Non-pigmented ciliary epithelial cell (primary cell): ENCODE measurements at regions not wholly inside any gene's neighbourhood (a gene's known extent, or its start where the extent isn't known, plus 50 kb on each side); places are given as distances from the start of the nearest gene placed in this dataset.

Experiments used
- DNase-seq: peaks from one replicate; pipeline ENCODE4 v3.0.0-alpha.2; 2010; ENCODE audit warnings: low read depth

GRCh38 chr13:22061371-22061805 lies 390.5 kb downstream of the FGF9 start:
- DNase-seq, result no peak

DNA sequence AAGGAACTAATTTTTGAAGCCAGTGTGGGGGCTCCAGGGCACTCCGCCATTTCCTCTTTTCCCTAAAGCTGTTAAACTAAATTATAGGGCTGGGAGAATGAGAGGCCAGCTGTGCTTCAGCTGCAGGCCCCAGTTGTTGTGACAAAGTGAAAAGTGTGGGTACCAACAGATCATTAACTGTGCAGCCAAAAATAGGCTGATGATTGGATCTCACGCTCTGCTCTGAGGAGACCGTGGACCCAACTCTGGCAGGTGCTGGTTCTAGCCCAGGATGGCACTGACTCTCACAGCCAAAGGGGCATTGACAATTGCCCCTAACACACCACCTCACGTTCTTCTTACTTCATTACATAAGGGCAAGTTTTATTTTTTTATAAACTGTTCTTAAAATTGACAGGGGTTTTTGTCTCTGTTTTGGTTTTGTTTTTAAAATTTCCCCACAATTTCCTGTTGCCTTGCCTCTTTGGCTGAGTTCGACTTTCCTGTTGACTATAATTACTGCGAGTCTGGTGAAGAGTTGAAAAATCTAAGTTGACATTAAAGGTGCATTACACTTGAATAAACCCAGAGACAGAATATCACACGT lies 391.0 kb downstream of the FGF9 start:
- DNase-seq, result no peak

- DNase-seq, result no peak
Measured at GRCh38 chr13:22062478-22063205, 391.8 kb downstream of the FGF9 start.

DNA sequence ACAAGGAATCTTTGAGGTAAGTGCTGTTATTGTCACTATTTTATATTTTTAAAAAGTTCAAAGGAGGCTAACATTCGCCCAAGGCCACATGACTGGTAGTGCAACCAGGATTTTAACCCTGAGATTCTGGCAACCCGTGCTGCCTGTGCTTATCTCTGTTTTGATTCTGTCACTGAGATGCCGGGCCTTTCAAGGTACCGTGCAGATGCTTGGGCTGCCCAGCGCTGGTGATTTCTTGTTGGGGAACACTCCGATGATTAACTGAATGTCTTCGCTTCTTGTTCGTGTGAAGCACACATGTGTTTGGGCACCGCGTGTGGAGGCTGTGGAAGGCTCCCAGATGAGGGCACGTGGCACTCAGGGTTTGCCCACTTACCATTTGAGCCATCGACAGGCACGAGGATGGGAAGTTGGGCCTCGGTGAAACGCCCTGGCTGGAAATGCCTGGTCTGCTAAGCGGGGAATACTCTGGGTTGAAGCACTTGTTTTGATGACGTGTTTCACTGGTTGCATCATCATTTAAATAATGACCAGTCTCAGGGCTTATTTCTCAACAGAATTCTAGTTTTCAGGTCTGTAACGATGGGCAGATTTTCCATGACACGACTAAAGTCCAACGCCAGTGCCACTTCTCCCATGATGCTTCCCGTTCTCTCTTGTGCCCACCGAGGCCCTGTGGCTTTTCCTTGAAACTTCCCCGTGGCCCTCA lies 392.7 kb downstream of the FGF9 start:
- no peak for DNase-seq

GRCh38 chr13:22064854-22065620 lies 394.2 kb downstream of the FGF9 start:
- DNase-seq, result no peak

- no peak for DNase-seq
Measured at GRCh38 chr13:22073718-22074117, 402.8 kb downstream of the FGF9 start.

GRCh38 chr13:22074403-22074802 lies 403.5 kb downstream of the FGF9 start:
- DNase-seq, result no peak

DNA sequence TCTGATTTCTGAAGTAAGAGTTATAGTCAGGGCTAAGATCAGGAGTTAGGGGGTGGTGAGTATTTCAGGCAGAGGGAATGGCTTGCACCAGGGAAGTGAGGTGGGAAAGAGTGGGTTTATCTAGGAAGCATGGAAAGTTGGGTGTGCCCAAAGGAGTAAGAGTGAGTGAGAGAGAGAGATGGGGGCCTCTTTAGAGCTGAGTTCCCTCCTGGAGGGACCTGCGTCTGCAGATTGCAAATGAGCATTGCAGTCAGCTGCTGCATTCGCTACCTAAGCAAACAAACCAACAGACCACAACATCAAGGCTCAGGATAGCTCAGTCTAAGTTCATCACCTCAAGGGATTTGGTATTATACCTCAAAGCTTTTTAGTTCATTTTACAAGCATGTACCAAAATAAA lies 405.8 kb downstream of the FGF9 start:
- no peak for DNase-seq

DNA sequence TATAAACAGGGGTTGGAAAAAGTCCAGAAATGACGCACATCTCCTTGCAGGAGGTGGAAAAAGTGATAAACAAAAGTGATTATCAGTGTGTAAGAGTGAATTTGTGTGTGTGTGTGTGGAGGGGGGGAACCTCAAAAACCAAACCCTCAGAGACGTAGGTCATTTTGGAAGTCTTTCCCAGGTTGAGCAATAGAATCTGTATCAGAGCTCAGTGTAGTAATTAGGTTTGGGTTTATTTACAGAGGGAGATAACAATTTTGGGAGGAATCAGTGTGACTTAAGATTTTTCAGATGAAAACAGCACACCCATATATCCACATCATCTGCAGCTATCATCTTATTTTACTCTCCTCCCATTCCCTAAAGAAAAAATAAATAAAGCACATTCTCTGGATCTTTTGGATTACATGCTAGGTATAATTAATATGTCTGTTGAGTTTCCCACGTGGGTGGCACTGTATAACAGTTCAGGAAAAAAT lies 406.4 kb downstream of the FGF9 start:
- no peak for DNase-seq

DNA sequence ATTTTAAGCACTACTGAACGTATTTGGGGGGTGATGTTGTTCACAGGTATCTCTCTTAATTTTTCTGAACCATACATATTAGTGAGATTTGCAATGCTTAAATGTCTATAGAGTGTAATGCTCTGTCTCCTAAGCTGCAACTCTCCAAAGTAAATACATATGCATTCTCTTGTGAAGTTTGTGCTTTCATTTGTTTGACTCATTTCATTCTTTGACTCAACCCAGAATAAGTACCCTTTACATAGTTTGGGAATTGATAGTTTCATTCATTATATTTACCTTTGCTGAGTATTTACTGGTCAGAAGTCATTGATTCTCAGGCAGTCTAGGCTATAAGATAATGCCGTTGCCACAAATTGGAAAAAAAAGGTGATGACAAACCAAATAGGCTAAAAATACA lies 406.9 kb downstream of the FGF9 start:
- no peak for DNase-seq

- DNase-seq, result no peak
Measured at GRCh38 chr13:22079961-22080360, 409.1 kb downstream of the FGF9 start.

GRCh38 chr13:22080832-22081231 lies 410.0 kb downstream of the FGF9 start:
- DNase-seq, result no peak

- no peak for DNase-seq
Measured at GRCh38 chr13:22081430-22081829, 410.6 kb downstream of the FGF9 start.

DNA sequence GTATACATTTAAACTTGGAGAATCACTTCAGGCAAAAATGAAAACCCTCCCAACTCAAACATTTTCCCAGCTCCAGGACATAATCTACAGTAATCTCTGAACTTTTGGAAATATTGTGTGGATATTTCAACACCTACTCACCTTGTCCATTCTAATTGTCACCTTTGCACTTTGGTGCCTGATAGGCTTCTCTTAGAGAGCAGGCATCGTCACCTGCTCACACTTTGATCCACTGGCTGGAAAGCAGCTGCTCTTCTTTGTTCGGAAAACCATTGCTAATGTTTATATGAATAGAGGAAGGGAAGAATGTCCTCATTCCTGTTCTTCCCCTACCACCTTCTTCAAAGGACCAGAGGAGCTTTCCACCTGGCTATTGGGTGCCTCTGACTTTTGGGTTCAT lies 411.2 kb downstream of the FGF9 start:
- DNase-seq, result no peak

DNA sequence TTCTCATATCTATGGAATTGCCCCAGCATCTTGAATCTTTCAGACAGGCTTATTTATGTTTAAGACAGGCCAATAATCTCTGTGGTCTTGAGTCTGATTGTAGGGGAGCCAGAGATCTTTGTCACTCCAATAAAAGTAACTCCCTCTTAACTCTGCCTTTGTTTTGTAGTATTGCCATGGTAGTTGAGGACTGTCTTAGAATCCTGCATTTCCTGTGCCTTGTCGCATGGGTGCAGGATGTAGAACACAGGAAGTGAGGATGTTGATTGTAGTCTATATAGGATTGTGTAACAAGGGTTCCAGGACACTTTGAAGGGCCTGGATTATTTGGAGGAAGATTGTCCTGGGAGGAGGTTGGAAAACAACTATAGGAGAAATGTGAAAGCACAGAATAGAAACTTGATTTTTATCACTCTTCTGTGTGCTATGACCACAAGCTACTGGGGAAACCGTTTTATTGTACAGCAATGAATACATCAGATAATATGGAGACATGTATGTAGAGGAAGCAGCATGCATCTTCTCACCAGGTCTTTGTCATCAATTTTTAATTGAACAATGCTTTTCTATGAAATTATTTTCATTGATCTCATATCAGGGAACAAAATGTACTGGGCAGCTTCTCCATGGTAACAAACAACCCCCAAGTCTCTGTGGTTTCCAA lies 411.7 kb downstream of the FGF9 start:
- no peak for DNase-seq

DNA sequence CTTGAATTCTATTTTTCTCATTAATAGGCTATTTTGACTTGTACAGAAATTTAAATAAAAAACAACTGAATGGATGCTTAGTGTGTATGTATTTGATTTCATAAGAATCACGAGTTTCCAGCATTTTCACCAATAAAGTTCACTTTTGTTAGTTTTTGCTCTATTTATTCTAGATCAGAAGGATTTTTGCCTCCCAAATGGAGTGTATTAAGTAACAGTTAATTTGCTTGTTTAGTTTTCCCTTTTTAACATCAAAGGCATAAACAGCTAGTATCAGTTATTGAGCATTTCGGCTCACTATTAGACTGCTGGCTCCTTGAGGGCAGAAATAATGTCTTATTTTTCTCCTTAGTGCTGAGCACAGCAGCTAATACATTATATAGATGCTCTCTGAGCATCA lies 414.1 kb downstream of the FGF9 start:
- no peak for DNase-seq

DNA sequence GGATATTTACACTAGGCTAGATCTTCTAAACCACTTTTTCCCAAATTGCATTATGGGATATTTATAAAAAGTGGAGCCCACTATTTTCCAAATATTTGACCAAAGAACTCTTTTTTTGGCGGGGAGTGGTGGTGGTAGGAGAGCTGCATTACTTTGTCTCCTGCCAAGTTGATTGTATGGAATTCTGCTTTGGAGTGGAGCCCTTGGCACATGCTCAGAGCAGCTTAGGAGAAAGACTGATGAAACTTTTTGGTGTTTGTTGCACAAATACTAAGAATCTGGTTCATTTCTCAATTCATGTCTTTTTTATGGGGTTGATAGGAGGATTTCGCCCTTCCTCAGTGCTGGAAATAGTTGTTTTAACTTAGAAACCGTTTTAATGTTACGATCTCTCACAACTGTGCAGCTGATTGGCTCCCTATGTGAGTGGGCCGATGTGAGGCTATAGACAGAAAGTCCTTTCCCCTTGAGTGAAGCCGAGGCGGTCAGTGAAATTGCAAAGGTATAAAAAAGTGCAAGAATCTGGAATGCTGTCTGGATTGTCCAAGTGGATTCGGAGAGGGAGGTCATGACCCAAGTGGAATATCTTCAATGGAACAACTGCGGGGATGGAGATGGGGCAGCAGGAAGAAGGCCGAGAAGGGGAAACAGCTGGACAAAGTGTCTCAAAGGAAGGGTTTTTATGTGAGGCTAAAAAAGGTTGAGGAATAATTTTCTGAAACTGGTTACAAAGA lies 415.9 kb downstream of the FGF9 start:
- no peak for DNase-seq

- DNase-seq, result no peak
Measured at GRCh38 chr13:22090106-22090505, 419.2 kb downstream of the FGF9 start.

- no peak for DNase-seq
Measured at GRCh38 chr13:22091222-22091970, 420.5 kb downstream of the FGF9 start.

DNA sequence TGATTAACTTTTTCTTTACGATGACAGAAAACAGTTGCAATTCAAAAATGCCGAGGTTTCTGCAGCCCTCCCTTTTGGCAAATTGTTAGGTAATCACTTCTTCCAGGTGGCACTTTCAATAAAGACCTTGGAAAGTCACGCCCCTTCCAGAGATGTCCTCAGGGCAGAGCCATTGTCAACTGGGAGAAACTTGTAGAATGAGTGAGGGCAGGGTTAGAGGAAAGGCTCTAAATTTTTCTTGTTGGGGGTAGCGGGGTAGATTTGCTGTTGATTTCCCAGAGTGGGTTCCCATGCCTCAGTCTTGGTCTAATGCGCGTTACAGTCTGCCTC lies 421.1 kb downstream of the FGF9 start:
- no peak for DNase-seq
